Effector memory CD4-positive, alpha-beta T cell (primary cell): ENCODE measurements at regions not wholly inside any gene's neighbourhood (a gene's known extent, or its start where the extent isn't known, plus 50 kb on each side); places are given as distances from the start of the nearest gene placed in this dataset.

Experiments
- DNase-seq, 3 donors: peaks; one replicate each; pipeline ENCODE4 v3.0.0-alpha.2; 2020
- H3K27ac ChIP-seq: 2 replicates; pipeline ENCODE4 v1.7.0; 2013; ENCODE audit warnings: mild to moderate bottlenecking, low read length, moderate library complexity; ENCODE audit not compliant: insufficient read depth, poor library complexity, severe bottlenecking
- H3K27me3 ChIP-seq: replicated peaks from 2 replicates; pipeline ENCODE4 v1.7.0; 2013; ENCODE audit warnings: mild to moderate bottlenecking, low read length; ENCODE audit not compliant: insufficient read depth, control insufficient read depth, poor library complexity, severe bottlenecking
- H3K36me3 ChIP-seq: 2 replicates; pipeline ENCODE4 v1.7.0; 2013; ENCODE audit warnings: mild to moderate bottlenecking, low read length, moderate library complexity; ENCODE audit not compliant: control insufficient read depth, insufficient read depth
- H3K4me1 ChIP-seq: 2 replicates; pipeline ENCODE4 v1.7.0; 2013; ENCODE audit warnings: low read length, mild to moderate bottlenecking; ENCODE audit not compliant: control insufficient read depth, insufficient read depth, poor library complexity, severe bottlenecking
- H3K4me3 ChIP-seq: 2 replicates; pipeline ENCODE4 v1.7.0; 2013; ENCODE audit warnings: low read length, low read depth, mild to moderate bottlenecking; ENCODE audit not compliant: insufficient read depth, poor library complexity, severe bottlenecking
- H3K9me3 ChIP-seq: 2 replicates; pipeline ENCODE4 v1.7.0; 2013; ENCODE audit warnings: mild to moderate bottlenecking, low read length, moderate library complexity; ENCODE audit not compliant: control insufficient read depth

GRCh38 chr10:106500041-106500924, 664.2 kb downstream of the SORCS1 start:
- Histone ChIP-seq H3K27me3 (no peaks in the 10 kb centered on the region), H3K4me3 (no peak overlapping the region), H3K4me1 (no peaks in the 10 kb centered on the region), H3K27ac (no peak overlapping the region), H3K36me3 (no peaks in the 10 kb centered on the region), H3K9me3 (no peaks in the 10 kb centered on the region)
- no peak for DNase-seq

GRCh38 chr10:106499448-106499847, 665.1 kb downstream of the SORCS1 start:
- Histone ChIP-seq H3K4me1 (no peaks in the 10 kb centered on the region), H3K9me3 (no peaks in the 10 kb centered on the region), H3K36me3 (no peaks in the 10 kb centered on the region), H3K27ac (no peak overlapping the region), H3K4me3 (no peak overlapping the region), H3K27me3 (no peaks in the 10 kb centered on the region)
- no peak for DNase-seq

GRCh38 chr10:106498675-106499074, 665.8 kb downstream of the SORCS1 start:
- Histone ChIP-seq H3K4me1 (no peaks in the 10 kb centered on the region), H3K27ac (no peak overlapping the region), H3K27me3 (no peaks in the 10 kb centered on the region), H3K36me3 (no peaks in the 10 kb centered on the region), H3K4me3 (no peak overlapping the region), H3K9me3 (no peaks in the 10 kb centered on the region)
- no peak for DNase-seq

- no peak overlapping the region for H3K4me3 ChIP-seq
- no peak overlapping the region for H3K27ac ChIP-seq
- H3K9me3 ChIP-seq, result no peaks in the 10 kb centered on the region
- no peaks in the 10 kb centered on the region for H3K4me1 ChIP-seq
- H3K36me3 ChIP-seq, result no peaks in the 10 kb centered on the region
- DNase-seq, result no peak
- no peaks in the 10 kb centered on the region for H3K27me3 ChIP-seq
Observed at GRCh38 chr10:106495931-106496330, 668.6 kb downstream of the SORCS1 start.

- Histone ChIP-seq H3K9me3 (no peaks in the 10 kb centered on the region), H3K4me3 (no peak overlapping the region), H3K27me3 (no peaks in the 10 kb centered on the region), H3K4me1 (no peaks in the 10 kb centered on the region), H3K27ac (no peak overlapping the region), H3K36me3 (no peaks in the 10 kb centered on the region)
- no peak for DNase-seq
Observed at GRCh38 chr10:106493751-106494150, 670.8 kb downstream of the SORCS1 start.

GRCh38 chr10:106493226-106493625, 671.3 kb downstream of the SORCS1 start:
- Histone ChIP-seq H3K27me3 (no peaks in the 10 kb centered on the region), H3K27ac (no peak overlapping the region), H3K36me3 (no peaks in the 10 kb centered on the region), H3K9me3 (no peaks in the 10 kb centered on the region), H3K4me1 (no peaks in the 10 kb centered on the region), H3K4me3 (no peak overlapping the region)
- DNase-seq, result no peak

GRCh38 chr10:106487726-106488125, 676.8 kb downstream of the SORCS1 start:
- DNase-seq, result no peak
- H3K4me1 ChIP-seq, result no peaks in the 10 kb centered on the region
- no peaks in the 10 kb centered on the region for H3K9me3 ChIP-seq
- H3K36me3 ChIP-seq, result no peaks in the 10 kb centered on the region
- H3K27ac ChIP-seq, result no peak overlapping the region
- no peak overlapping the region for H3K4me3 ChIP-seq
- no peaks in the 10 kb centered on the region for H3K27me3 ChIP-seq

GRCh38 chr10:106481598-106482275, 682.8 kb downstream of the SORCS1 start:
- Histone ChIP-seq H3K27me3 (no peaks in the 10 kb centered on the region), H3K4me1 (no peaks in the 10 kb centered on the region), H3K9me3 (no peaks in the 10 kb centered on the region), H3K36me3 (no peaks in the 10 kb centered on the region), H3K4me3 (no peak overlapping the region), H3K27ac (no peak overlapping the region)
- DNase-seq, result no peak

- H3K27me3 ChIP-seq, result no peaks in the 10 kb centered on the region
- H3K9me3 ChIP-seq, result no peaks in the 10 kb centered on the region
- H3K4me1 ChIP-seq, result no peaks in the 10 kb centered on the region
- no peak overlapping the region for H3K27ac ChIP-seq
- H3K36me3 ChIP-seq, result no peaks in the 10 kb centered on the region
- no peak overlapping the region for H3K4me3 ChIP-seq
- no peak for DNase-seq
Observed at GRCh38 chr10:106479636-106480035, 684.9 kb downstream of the SORCS1 start.

GRCh38 chr10:106474876-106475275, 689.6 kb downstream of the SORCS1 start:
- no peaks in the 10 kb centered on the region for H3K36me3 ChIP-seq
- H3K27ac ChIP-seq, result no peak overlapping the region
- no peak for DNase-seq

More at GRCh38 chr10:106474876-106475275, 689.6 kb downstream of the SORCS1 start:
- Histone ChIP-seq H3K4me3 (no peak overlapping the region), H3K4me1 (no peaks in the 10 kb centered on the region), H3K9me3 (no peaks in the 10 kb centered on the region), H3K27me3 (no peaks in the 10 kb centered on the region)
